Fibroblast of lung (primary cell): ENCODE measurements at regions not wholly inside any gene's neighbourhood (a gene's known extent, or its start where the extent isn't known, plus 50 kb on each side); places are given as distances from the start of the nearest gene placed in this dataset.

Experiments used
- EZH2 ChIP-seq: IDR thresholded peaks from 2 replicates; pipeline ENCODE4 v1.5.1; 2012; ENCODE audit warnings: low read length, control low read depth, mild to moderate bottlenecking; ENCODE audit errors: missing control alignments
- TF ChIP-seq, protein P1 (sequence below), 2 donors: IDR thresholded peaks in 1 of 2; conservative IDR thresholded peaks in 1 of 2; 1 replicate in 1 of 2; 2 replicates in 1 of 2; pipeline ENCODE4 v1.5.1; 2011 to 2012; ENCODE audit warnings: low read length in 2 of 2, control low read depth in 1 of 2, inconsistent platforms in 1 of 2, low read depth in 1 of 2, mild to moderate bottlenecking in 1 of 2

DNA sequence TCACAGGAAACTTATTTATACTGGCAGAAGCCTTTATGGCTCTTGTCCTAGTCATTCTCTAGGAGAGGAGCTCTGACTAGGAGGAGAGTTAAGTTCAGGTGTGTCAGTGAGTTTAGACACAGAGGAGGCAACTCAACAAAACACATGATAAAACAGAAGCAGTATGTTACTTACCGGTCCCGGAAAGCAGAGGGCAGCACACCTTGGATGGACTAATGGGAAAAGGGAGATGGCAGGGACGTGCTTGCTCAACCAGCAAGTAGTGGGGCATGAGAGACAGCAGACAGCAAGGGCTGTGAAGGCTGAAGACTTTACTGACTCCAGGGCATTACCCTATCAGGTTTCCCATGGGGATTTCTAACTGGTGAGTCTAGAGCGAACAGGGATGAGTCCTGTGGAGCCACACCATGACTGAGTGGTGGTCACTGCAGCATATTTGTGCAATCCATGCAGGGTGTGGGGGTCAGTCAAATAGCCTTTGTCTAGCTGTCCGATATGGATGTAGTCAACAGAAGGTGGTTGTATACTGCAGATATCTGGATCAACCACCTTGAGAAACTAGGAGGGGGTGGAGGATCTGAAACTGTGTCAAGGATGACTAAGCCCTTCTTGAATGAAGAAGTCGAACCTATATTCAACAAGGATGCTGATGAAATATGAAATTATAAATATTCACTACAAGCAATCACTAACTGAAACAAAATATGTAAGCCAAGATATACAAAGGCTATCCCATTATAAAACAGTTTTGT lies 596.3 kb upstream of the CHRM3 start:
- no peak for TF ChIP-seq EZH2
- TF ChIP-seq, protein P1, sequence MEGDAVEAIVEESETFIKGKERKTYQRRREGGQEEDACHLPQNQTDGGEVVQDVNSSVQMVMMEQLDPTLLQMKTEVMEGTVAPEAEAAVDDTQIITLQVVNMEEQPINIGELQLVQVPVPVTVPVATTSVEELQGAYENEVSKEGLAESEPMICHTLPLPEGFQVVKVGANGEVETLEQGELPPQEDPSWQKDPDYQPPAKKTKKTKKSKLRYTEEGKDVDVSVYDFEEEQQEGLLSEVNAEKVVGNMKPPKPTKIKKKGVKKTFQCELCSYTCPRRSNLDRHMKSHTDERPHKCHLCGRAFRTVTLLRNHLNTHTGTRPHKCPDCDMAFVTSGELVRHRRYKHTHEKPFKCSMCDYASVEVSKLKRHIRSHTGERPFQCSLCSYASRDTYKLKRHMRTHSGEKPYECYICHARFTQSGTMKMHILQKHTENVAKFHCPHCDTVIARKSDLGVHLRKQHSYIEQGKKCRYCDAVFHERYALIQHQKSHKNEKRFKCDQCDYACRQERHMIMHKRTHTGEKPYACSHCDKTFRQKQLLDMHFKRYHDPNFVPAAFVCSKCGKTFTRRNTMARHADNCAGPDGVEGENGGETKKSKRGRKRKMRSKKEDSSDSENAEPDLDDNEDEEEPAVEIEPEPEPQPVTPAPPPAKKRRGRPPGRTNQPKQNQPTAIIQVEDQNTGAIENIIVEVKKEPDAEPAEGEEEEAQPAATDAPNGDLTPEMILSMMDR (conservative IDR thresholded peaks at IDR 0.05 in 1 of 2, IDR thresholded peaks at IDR 0.05 in 1 of 2; ENCODE audit: low read depth in 1 of 2, low read length in 2 of 2) = no peak
